Epithelial cell of prostate (primary cell): ENCODE measurements at regions not wholly inside any gene's neighbourhood (a gene's known extent, or its start where the extent isn't known, plus 50 kb on each side); places are given as distances from the start of the nearest gene placed in this dataset.
A peak's percentile ranks its signal among the peaks of the same experiment; 100 is the strongest.
"Not testable (repeated sequence)": the region's sequence is repeated elsewhere in the genome, so short reads cannot be mapped to it uniquely, and the experiment has no call there.

Experiments
- DNase-seq: peaks from one replicate; pipeline ENCODE4 v3.0.0-alpha.2; 2011; ENCODE audit warnings: low read depth, low spot score
- H3K27ac ChIP-seq: fragments of 450-650 bp; 2 replicates; pipeline ENCODE4 v1.5.1; 2017; ENCODE audit warnings: mild to moderate bottlenecking

DNA sequence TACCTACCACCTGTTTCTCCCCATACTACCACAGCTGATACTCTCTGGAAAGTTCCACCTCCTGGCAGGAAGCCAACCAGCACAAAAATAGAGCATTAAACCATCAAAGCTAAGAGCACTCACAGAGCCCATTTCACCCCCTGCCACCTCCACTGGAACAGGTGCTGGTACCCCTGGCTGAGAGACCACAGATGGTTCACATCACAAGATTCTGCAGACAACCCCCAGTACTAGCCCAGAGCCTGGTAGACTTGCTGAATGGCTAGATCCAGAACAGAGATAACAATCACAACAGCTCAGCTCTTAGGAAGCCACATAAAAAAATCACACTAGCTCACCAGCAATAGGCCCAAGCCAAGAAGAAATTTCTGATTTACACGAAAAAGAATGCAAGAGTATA lies 855.2 kb downstream of the FSCB start:
- H3K27ac ChIP-seq: no peak overlapping the region
- no peak for DNase-seq

- no peak for DNase-seq
- H3K27ac ChIP-seq: no peak overlapping the region
Measured at GRCh38 chr14:43651185-43651787, 855.8 kb downstream of the FSCB start.

DNA sequence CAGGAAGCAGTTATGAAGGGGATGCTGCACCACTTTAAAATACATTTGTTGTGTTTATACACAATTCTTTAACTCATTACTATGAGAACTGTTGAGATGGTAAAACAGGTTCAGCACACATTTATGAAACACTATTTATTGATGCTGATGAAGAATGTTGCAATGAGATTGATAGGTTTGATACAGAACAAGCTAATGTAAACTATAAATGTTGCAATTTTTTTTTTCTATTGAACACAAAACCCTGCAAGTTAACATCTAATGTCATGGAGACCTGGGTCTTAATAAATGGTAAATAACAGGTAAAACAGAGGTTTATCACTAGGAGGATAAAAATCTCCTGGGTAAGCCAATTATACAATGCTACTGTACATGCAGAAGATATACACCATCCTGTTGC lies 857.6 kb downstream of the FSCB start:
- DNase-seq: no peak
- no peak overlapping the region for H3K27ac ChIP-seq

- no peak overlapping the region for H3K27ac ChIP-seq
Measured at GRCh38 chr14:43647302-43647701, 859.8 kb downstream of the FSCB start.

DNA sequence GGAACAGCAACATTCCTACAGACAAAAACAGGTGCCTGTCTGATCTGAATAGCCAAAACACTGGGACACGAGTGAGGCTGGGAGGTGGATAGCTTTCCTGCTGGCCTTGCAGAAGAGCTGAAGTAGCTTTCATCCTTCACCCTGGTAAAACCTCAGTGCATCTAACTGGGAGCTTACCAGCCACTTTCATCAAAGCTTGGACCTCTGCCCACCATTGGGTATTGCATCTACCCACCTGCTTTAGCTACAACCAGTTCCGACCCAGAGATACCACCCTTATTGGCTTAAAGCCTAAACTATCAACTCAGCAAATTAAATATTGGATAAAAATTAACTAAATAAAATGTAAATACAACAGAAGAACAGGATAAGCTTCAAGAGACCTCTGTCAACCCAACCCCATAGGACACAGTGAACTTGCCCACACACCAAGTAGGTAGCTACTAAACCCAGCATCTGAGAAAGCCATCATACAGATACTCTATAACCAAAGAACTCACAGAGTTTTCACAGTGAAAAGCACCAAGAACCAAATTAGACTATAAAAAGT lies 866.3 kb downstream of the FSCB start:
- no peak for DNase-seq
- no peak overlapping the region for H3K27ac ChIP-seq

More at GRCh38 chr14:43647302-43647701, 859.8 kb downstream of the FSCB start:
- no peak for DNase-seq

DNA sequence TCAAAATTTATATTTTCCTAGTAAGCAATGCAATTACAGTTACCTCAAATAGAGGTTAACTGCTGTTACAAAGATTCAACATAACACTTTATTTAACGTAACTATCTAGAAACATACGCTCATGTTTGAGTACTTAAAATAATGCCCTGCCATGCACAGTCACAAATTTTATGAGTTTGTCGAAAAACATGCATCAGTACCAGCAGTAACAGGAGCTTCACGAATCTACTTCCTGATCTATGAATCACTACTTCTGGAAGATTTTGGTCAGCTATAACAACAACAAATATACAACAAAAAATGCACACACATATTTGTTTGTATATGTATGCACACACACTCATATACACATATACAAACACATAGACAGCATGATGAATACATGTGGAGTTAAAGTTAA lies 881.8 kb downstream of the FSCB start:
- no peak for DNase-seq
- H3K27ac ChIP-seq: no peak overlapping the region

DNA sequence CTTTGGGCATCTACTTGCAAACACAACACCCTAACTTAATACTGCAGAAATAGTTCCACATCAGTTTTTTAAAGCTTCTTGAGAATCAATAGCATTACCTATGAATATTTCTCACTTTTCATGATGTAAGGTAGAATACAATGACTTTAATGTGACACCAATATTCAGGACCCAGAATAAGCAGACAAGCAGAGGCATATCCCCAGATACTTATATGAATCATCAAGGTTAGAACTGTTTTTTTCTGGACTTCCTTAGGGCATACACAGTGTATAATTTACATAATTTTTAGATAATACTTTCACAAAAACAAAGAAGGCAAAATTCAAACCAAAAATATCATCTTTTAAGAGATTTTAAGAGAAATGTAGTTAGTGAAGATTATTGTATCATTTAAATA lies 885.8 kb downstream of the FSCB start:
- H3K27ac ChIP-seq: no peak overlapping the region
- DNase-seq: peak; percentile 2

DNA sequence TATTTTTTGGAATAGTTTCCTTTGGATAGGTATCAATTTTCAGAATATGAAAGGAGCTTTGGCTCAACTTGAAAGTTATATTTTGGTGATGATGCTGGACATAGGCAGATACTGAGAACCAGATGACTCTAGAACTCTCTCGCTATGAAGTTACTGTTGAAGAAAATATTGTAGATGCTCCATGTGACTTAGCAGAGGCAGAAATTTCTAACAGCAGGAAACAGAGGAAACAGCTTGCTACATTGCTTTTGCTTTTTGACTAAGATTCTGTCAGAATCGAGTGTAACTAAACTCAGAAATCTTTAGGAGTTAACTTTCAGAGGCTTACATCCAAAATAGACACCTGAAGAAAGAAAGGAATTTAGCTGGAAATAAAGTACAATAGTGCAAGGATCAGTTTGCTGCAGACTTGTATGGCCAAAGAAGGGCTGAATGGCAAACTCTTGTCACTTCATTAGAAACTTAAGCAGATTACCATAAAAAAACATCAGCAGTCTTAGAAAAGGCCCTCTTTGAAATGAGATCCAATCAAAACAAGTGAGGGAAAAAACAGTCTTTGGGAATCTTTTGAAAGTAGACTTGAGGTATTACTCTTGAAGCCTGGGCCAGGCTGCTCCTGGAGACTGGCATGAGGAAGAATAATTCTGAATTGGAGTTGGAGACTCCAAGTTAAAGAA lies 911.8 kb downstream of the FSCB start:
- no peak for DNase-seq

GRCh38 chr14:43591776-43592175 lies 915.3 kb downstream of the FSCB start:
- H3K27ac ChIP-seq: no peak overlapping the region
- no peak for DNase-seq

More for the DNA sequence above, 911.8 kb downstream of the FSCB start:
- no peak overlapping the region for H3K27ac ChIP-seq

DNA sequence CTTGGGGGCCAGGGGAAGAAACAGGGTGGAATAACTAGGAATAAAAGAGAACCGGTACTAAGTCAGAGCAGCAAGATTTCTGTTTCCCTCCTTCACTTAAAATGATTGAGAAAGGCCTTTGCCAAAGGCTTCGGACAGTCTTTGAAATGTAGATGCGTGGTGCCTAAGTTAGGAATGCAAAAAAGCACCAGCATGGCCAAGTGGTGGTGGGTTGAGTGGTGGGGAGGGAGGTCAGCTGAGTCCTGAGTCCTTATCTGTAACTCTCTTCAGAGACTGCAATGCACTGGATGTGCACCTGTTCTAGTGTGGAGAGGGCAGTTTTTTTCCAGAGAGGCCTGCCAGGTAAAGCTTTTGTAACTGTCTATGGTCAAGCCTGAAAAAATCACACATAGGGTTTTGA lies 919.9 kb downstream of the FSCB start:
- H3K27ac ChIP-seq: no peak overlapping the region
- DNase-seq: no peak

DNA sequence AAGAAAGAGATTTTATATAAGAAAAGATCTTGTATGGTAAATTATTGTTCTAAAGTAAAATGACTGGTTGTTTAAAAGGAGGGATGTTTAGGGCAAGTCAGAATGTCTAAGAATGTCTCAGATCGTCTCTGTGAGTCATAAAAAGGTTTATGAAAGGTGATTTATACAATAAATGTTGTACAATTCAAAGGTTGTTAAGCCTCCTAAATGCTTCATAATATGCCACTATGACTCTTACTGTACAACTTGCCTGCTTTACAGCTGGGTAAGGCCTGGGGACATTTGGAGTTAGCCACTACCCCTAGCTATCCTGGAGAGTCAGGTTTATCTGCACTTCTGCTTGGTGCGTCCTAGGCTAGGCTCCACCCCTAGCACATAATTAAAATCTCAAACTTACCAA lies 927.4 kb downstream of the FSCB start:
- no peak for DNase-seq
- no peak overlapping the region for H3K27ac ChIP-seq

DNA sequence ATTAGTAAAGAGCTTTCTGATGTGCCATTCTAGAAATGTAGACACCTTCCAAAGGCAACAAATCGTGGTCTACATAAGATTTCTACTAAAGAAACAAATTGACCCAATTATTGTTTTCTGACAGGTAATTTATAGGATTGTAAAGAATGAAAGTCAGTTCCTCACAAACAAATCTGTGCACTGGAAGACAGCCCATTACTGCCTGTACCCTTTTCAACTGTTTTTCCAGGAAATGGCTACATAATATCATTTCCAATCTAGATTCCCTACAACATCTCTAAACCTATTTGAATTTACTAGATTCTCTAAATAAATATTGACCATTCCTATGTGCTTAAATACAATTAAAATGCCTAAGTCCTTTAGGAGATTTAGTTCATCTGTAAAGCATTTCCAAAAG lies 939.1 kb downstream of the FSCB start:
- H3K27ac ChIP-seq: no peak overlapping the region
- DNase-seq: no peak

GRCh38 chr14:43548368-43548767 lies 958.7 kb downstream of the FSCB start:
- H3K27ac ChIP-seq: no peak overlapping the region
- no peak for DNase-seq

DNA sequence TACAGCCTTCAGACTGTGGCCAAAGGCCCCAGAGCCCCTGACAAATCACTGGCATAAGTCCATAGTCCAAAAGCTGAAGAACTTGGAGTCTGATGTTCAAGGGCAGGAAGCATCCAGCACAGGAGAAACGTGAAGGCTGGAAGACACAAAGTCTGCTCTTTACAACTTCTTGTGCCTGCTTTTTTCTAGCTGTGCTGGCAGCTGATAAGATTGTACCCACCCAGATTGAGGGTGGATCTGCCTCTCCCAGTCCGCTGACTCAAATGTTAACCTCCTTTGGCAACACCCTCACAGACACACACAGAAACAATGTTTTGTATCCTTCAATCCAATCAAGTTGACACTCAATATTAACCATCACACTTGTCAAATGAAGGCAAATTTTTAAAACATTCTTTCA lies 959.5 kb downstream of the FSCB start:
- DNase-seq: not testable (repeated sequence)

GRCh38 chr14:43541356-43541755 lies 965.7 kb downstream of the FSCB start:
- H3K27ac ChIP-seq: no peak overlapping the region
- no peak for DNase-seq

More for the DNA sequence above, 959.5 kb downstream of the FSCB start:
- not testable (repeated sequence) for H3K27ac ChIP-seq

GRCh38 chr14:43540948-43541347 lies 966.1 kb downstream of the FSCB start:
- no peak overlapping the region for H3K27ac ChIP-seq
- no peak for DNase-seq

- no peak for DNase-seq
- no peak overlapping the region for H3K27ac ChIP-seq
Measured at GRCh38 chr14:43539210-43539609, 967.9 kb downstream of the FSCB start.

GRCh38 chr14:43535231-43535838 lies 971.7 kb downstream of the FSCB start:
- no peak for DNase-seq
- no peak overlapping the region for H3K27ac ChIP-seq

DNA sequence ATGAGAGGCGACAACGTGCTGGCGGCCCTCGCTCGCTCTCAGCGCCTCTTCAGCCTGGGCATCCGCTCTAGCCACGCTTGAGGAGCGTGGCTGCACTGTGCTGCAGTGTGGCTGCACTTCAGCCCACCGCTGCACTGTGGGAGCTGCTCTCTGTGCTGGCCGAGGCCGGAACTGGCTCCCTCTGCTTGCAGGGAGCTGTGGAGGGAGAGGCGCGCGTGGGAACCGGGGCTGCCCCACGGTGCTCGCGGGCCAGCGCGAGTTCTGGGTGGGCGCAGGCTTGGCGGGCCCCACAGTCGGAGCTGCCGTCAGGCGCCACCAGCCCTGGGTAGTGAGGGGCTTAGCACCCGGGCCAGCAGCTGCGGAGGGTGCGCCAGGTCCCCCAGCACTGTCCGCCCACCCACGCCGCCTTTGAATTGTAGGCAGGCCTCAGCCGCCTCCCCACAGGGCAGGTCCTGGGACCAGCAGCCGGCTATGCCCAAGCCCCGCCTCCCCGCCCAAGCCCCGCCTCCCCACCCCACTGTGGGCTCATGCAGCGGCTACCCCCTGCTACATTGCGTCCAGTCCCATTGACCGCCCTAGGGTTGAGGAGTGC lies 974.2 kb downstream of the FSCB start:
- no peak for DNase-seq
- H3K27ac ChIP-seq: no peak overlapping the region

GRCh38 chr14:43528321-43528720 lies 978.8 kb downstream of the FSCB start:
- H3K27ac ChIP-seq: no peak overlapping the region
- no peak for DNase-seq

GRCh38 chr14:43525658-43526057 lies 981.4 kb downstream of the FSCB start:
- H3K27ac ChIP-seq: no peak overlapping the region
- DNase-seq: no peak
